Esophagus (tissue), 2 donors: ENCODE measurements at regions not wholly inside any gene's neighbourhood (a gene's known extent, or its start where the extent isn't known, plus 50 kb on each side); places are given as distances from the start of the nearest gene placed in this dataset.

Source experiments
- H3K27ac ChIP-seq, 2 donors: one replicate each; pipeline ENCODE4 v1.5.1; 2013; ENCODE audit warnings: low read depth in 2 of 2, mild to moderate bottlenecking in 2 of 2, inconsistent platforms in 1 of 2, low read length in 1 of 2, moderate library complexity in 1 of 2
- H3K27me3 ChIP-seq, 2 donors: one replicate each; pipeline ENCODE4 v1.6.1; 2013; ENCODE audit warnings: low read length in 2 of 2, control low read depth in 1 of 2, mild to moderate bottlenecking in 1 of 2; ENCODE audit not compliant: insufficient read depth in 2 of 2, control insufficient read depth in 1 of 2
- H3K36me3 ChIP-seq, 2 donors: one replicate each; pipeline ENCODE4 v1.6.1; 2013; ENCODE audit warnings: low read length in 1 of 2; ENCODE audit not compliant: control insufficient read depth in 2 of 2, insufficient read depth in 2 of 2
- H3K4me1 ChIP-seq, 2 donors: one replicate each; pipeline ENCODE4 v1.6.1; 2013; ENCODE audit warnings: low read length in 1 of 2; ENCODE audit not compliant: control insufficient read depth in 2 of 2, insufficient read depth in 2 of 2
- H3K4me3 ChIP-seq, 2 donors: one replicate each; pipeline ENCODE4 v1.5.1; 2013; ENCODE audit warnings: low read length in 2 of 2, mild to moderate bottlenecking in 2 of 2, low read depth in 1 of 2, moderate library complexity in 1 of 2
- H3K9me3 ChIP-seq, 2 donors: one replicate each; pipeline ENCODE4 v1.6.1; 2013; ENCODE audit warnings: mild to moderate bottlenecking in 2 of 2, low read depth in 1 of 2, low read length in 1 of 2, moderate library complexity in 1 of 2; ENCODE audit not compliant: control insufficient read depth in 2 of 2, insufficient read depth in 1 of 2
- WGBS, 2 donors: extraction: QIAGEN DNeasy Blood & Tissue Kit; methylation state at CpG; one replicate each; pipeline ENCODE4 v1.1.7; 2013; 5-methylcytosine and 5-hydroxymethylcytosine counted together
- donor health status: healthy with polysubstance abuse.
- donor health status: Bipolar disorder and iron deficiency.

DNA sequence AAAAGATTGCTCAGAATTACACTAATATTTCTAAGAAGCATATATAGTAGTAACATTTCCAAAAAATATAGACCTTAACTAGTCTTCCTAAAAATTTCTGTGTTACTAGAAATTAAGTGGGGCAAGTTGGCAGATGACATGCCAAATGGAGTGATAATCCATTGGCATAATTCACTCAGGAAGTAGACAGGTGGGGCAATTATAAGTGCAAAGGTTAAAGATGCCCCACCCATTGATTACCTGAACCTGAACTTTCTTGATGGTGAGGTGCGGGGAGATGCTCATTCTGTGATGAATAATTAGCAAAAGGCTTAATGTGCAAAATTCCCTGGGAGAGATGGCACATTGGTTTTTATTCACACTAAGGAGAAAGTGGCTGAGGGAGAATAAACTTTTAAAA, 145.8 kb upstream of the RASGEF1B start:
- 67 to 68% methylated on average over 1 of the region's 1 CpG for WGBS, 2 donors
- Histone ChIP-seq H3K4me3 (no peak overlapping the region), H3K9me3 (no peaks in the 10 kb centered on the region), H3K4me1 (no peaks in the 10 kb centered on the region), H3K27ac (no peak overlapping the region), H3K27me3 (no peaks in the 10 kb centered on the region), H3K36me3 (no peaks in the 10 kb centered on the region)

DNA sequence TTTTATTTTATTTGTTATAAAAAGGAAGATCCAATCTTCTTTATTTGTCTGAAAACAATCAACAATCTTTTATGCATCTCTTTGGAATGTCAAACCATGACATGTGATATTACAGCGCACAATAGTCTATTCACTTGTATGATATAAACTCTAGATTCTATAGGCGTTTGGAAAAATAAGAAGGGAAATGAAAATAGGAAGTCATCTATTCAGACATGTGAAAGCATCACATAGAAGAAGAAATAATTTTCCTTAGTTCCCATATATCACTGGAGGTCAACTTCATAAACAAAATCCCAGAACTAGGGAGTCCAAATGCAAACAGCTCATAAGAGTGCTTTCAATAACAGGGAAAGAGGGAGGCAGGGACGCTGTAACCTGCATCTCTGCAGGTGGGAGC, 139.5 kb upstream of the RASGEF1B start:
- no peaks in the 10 kb centered on the region for H3K36me3 ChIP-seq
- H3K9me3 ChIP-seq = no peaks in the 10 kb centered on the region
- WGBS, 2 donors = 84 to 87% methylated on average over 3 of the region's 3 CpGs
- H3K4me1 ChIP-seq = no peaks in the 10 kb centered on the region
- H3K4me3 ChIP-seq = no peak overlapping the region
- H3K27ac ChIP-seq = no peak overlapping the region
- no peaks in the 10 kb centered on the region for H3K27me3 ChIP-seq

DNA sequence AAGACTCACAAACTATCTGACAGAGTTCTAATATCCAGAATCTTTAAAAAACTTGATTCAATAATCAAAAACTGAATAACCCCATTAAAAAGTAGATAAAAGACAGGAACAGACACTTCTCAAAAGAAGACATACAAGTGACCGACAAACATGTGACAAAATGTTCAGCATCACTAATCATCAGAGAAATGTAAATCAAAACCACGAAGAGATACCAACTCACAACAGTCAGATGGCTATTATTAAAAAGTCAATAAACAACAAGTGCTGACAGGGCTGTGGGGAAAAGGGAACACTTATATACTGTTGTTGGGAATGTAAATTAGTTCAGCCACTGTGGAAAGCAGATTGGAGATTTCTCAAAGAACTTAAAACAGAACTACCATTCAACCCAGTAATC, 138.1 kb upstream of the RASGEF1B start:
- Histone ChIP-seq H3K4me3 (no peak overlapping the region), H3K27ac (no peak overlapping the region)

DNA sequence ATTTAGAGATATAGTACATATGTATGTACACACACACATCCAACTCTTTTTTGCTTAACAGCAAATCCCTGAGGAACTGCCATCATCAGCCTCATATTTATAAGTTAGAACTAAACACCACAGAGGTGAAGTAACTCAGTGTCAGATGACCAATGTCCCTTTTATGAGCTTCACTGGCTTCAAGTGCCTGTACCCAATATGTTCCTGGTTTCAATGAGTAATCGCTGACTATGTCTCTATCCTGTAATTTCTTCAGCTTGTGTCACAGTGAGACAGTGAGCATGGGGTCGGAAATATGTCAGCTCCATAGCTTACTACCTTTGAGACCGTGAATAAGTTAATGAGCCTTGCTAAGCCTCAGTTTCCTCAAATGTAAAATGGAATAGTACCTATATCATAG, 136.2 kb upstream of the RASGEF1B start:
- Histone ChIP-seq H3K4me1 (no peaks in the 10 kb centered on the region), H3K9me3 (no peaks in the 10 kb centered on the region), H3K27me3 (no peaks in the 10 kb centered on the region), H3K36me3 (no peaks in the 10 kb centered on the region), H3K27ac (no peak overlapping the region), H3K4me3 (no peak overlapping the region)
- WGBS, 2 donors = 86 to 91% methylated on average over 3 of the region's 3 CpGs

More for the DNA sequence above, 138.1 kb upstream of the RASGEF1B start:
- Histone ChIP-seq H3K27me3 (no peaks in the 10 kb centered on the region), H3K36me3 (no peaks in the 10 kb centered on the region), H3K9me3 (no peaks in the 10 kb centered on the region), H3K4me1 (no peaks in the 10 kb centered on the region)
- 77 to 83% methylated on average over 2 of the region's 2 CpGs for WGBS, 2 donors

DNA sequence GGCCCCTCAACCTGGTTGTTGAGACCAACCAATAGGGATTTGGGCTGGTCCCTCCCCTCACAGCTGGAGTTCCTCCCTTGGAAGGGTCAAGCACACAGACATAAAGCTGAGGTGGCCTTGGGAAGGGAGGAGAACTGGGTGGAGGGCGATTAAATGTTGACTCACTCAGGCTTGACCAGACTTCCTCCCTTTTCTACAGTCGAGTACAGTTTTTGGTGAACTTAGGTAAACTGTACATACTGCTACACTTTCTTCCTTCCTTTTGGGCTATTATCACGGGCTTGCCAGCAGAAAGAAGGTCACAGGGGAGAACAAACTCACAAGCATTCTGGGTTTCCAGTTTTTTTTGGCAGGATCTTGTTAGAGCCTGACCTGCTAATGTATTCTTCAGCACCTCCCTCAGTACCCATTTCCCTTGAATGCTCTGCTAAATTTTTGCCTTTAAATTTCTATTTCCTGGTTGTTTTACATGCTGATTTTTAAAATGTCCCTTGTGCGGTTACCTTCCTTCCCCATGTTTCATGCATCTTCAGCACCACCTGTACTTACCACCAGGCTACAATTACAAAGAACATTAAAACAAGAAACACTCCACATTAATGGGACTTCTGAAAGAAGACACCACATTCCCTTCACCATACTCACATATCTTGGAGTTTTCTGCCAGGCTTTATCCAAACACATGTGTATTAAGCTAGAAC, 135.2 kb upstream of the RASGEF1B start:
- no peaks in the 10 kb centered on the region for H3K4me1 ChIP-seq
- whole genome bisulfite sequencing, 2 donors = 40 to 47% methylated on average over 4 of the region's 4 CpGs
- H3K4me3 ChIP-seq = no peak overlapping the region
- H3K27ac ChIP-seq = peak overlapping the region in 1 of 2 donors; percentile 56
- H3K9me3 ChIP-seq = no peaks in the 10 kb centered on the region
- no peaks in the 10 kb centered on the region for H3K27me3 ChIP-seq
- no peaks in the 10 kb centered on the region for H3K36me3 ChIP-seq

DNA sequence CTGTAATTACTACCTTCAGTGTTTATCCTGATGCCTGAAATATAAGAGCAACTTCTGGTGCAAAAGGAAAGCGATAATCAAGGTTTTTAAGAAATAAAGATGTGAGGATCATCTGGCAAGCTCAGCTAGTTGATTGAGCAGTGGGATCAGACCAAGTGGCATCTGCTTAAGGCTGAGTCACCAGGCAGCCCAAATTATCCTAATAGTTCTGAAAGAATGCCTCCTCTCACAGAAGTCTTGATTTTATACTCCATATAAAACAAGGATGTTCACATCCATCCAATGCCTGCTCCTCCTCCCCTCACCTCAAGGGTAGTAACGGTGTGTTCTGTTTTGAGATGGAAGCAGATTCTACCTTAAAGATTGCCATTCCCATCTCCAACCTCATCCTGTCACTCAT, 134.5 kb upstream of the RASGEF1B start:
- Histone ChIP-seq H3K9me3 (no peaks in the 10 kb centered on the region), H3K4me1 (no peaks in the 10 kb centered on the region), H3K36me3 (no peaks in the 10 kb centered on the region), H3K27me3 (no peaks in the 10 kb centered on the region), H3K27ac (no peak overlapping the region), H3K4me3 (no peak overlapping the region)
- WGBS, 2 donors = 93 to 99% methylated on average over 2 of the region's 2 CpGs

DNA sequence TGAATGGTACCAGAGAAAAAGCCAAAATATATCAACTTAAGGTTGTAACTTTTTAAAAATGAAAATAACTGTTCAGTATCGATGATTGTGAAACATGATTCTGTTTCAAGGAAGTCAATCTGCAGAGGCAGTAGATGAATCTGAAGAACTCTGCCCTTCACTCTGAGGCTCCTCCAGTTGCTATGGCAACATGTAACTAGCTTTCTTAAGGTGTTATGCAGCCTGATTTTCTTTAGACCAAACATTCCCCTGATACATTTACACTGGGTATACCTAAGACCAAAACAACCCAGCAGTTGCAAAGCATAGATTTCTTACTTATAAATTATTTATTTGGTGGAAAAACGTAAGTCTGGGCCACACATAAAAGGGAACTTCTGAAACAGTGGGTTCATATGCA, 133.6 kb upstream of the RASGEF1B start:
- WGBS, 2 donors = 85 to 88% methylated on average over 2 of the region's 2 CpGs
- no peaks in the 10 kb centered on the region for H3K36me3 ChIP-seq
- H3K4me1 ChIP-seq = no peaks in the 10 kb centered on the region
- no peak overlapping the region for H3K27ac ChIP-seq
- H3K9me3 ChIP-seq = no peaks in the 10 kb centered on the region
- no peaks in the 10 kb centered on the region for H3K27me3 ChIP-seq
- H3K4me3 ChIP-seq = no peak overlapping the region

DNA sequence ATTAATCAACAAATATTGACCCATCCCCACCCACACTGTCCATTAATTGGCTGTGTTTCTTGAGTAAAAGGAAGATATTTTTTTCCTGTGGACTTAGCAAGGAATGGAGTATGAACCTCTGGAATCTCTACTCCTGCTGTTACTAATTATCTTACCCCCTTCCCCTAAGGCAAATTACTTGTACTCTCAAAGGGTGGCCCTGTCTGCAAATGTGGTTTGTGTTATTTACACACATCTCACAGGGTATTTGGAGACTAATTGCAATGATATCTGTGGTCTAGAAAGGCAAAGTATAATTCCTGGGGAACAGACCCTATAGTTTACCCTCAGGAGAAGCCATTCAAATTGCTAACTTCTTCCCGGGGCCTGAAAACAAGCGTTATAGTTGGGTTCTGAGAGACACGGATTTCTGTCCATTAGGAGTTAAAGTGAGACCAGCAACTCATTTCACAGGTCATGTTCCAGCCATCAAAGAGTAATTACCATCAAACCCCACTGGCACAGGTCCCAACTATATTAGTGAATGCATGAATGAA, 133.0 kb upstream of the RASGEF1B start:
- H3K27ac ChIP-seq = no peak overlapping the region
- 78 to 88% methylated on average over 3 of the region's 3 CpGs for WGBS, 2 donors
- H3K36me3 ChIP-seq = no peaks in the 10 kb centered on the region
- no peaks in the 10 kb centered on the region for H3K4me1 ChIP-seq
- H3K9me3 ChIP-seq = no peaks in the 10 kb centered on the region
- H3K27me3 ChIP-seq = no peaks in the 10 kb centered on the region
- H3K4me3 ChIP-seq = no peak overlapping the region

DNA sequence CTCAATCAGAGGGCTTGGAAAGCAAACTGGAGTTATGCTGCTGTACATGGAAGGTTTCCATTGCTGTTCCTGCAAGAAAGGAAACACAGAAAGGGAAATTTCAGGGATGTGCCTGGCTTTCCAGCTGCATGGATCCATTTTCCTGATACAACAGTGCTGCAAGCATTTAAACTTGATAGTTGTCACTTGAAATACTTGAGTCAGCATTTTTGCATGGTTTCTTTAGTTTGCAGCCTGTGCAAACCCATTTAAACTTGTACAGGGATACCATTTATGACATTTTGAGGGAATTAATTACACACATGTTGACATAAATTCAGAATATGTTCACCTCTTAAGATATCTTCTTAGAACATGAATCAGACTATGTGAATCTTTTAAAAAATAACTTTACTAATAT, 131.1 kb upstream of the RASGEF1B start:
- Histone ChIP-seq H3K27me3 (no peaks in the 10 kb centered on the region), H3K36me3 (no peaks in the 10 kb centered on the region), H3K4me1 (no peaks in the 10 kb centered on the region), H3K9me3 (no peaks in the 10 kb centered on the region), H3K4me3 (no peak overlapping the region), H3K27ac (no peak overlapping the region)

DNA sequence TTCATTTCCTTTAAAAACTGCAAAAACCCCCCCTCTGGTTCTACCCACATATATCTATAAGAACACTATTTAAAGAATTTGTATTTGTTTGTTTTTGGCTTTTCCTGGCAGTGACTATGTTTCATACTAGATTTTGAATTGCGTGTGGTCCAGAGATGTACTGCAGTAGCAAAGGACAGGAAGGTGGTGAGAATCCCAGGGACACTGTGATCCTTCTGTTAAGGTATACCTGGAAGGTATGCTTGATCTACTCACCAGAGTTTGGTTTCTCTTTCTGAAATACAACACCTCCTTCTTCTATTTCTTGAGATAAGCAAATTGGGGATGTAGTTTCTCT, 129.6 kb upstream of the RASGEF1B start:
- H3K27ac ChIP-seq = no peak overlapping the region

More for the DNA sequence above, 129.6 kb upstream of the RASGEF1B start:
- no peaks in the 10 kb centered on the region for H3K36me3 ChIP-seq
- 69 to 76% methylated on average over 1 of the region's 1 CpG for WGBS, 2 donors
- no peaks in the 10 kb centered on the region for H3K27me3 ChIP-seq
- H3K9me3 ChIP-seq = no peaks in the 10 kb centered on the region
- no peak overlapping the region for H3K4me3 ChIP-seq
- H3K4me1 ChIP-seq = no peaks in the 10 kb centered on the region
